Naive thymus-derived CD4-positive, alpha-beta T cell (primary cell): ENCODE measurements at regions not wholly inside any gene's neighbourhood (a gene's known extent, or its start where the extent isn't known, plus 50 kb on each side); places are given as distances from the start of the nearest gene placed in this dataset.

Source experiments
- ATAC-seq: fragments of 150-1000 bp; cut with Tn5 transposase; 2 replicates; pipeline ENCODE4 v1.10.0; 2021; ENCODE audit warnings: mild to moderate bottlenecking, moderate library complexity
- CTCF ChIA-PET: fragments of 350-600 bp; sonication (Branson Sonifier 250); formaldehyde crosslinking; loops from one replicate; lab custom pipeline; 2021; ENCODE audit warnings: antibody characterized with exemption; lab: Charles Lee
- POLR2A ChIA-PET: fragments of 350-600 bp; sonication (Branson Sonifier 250); formaldehyde crosslinking; loops from one replicate; lab custom pipeline; 2021; ENCODE audit warnings: antibody characterized with exemption, inconsistent platforms; lab: Charles Lee
- DNase-seq, 9 donors: peaks; one replicate each; pipeline versions ENCODE4 v3.0.0 to v3.0.0-alpha.2; 2020 to 2022; ENCODE audit warnings: mixed read lengths in 1 of 9
- H3K27ac ChIP-seq: one replicate; pipeline ENCODE4 v1.7.0; 2013; ENCODE audit warnings: mild to moderate bottlenecking, low read depth, low read length, moderate library complexity
- H3K27me3 ChIP-seq, 2 donors: one replicate each; pipeline ENCODE4 v1.7.0; 2013; ENCODE audit warnings: low read length in 2 of 2, mild to moderate bottlenecking in 2 of 2, moderate library complexity in 2 of 2; ENCODE audit not compliant: control insufficient read depth in 2 of 2, insufficient read depth in 2 of 2
- H3K36me3 ChIP-seq, 3 experiments: 1 replicate in 2 of 3; 2 replicates in 1 of 3; pipeline ENCODE4 v1.7.0; 2013; ENCODE audit warnings: low read length in 3 of 3, mild to moderate bottlenecking in 3 of 3, moderate library complexity in 1 of 3; ENCODE audit not compliant: insufficient read depth in 3 of 3, control insufficient read depth in 2 of 3
- H3K4me1 ChIP-seq, 2 donors: one replicate each; pipeline ENCODE4 v1.7.0; 2013; ENCODE audit warnings: low read length in 2 of 2, mild to moderate bottlenecking in 2 of 2, moderate library complexity in 1 of 2; ENCODE audit not compliant: control insufficient read depth in 2 of 2, insufficient read depth in 2 of 2
- H3K4me3 ChIP-seq: 2 replicates; pipeline ENCODE4 v1.7.0; 2013; ENCODE audit warnings: mild to moderate bottlenecking, low read length
- H3K9me3 ChIP-seq, 3 experiments: 1 replicate in 2 of 3; 2 replicates in 1 of 3; pipeline ENCODE4 v1.7.0; 2013; ENCODE audit warnings: low read length in 3 of 3; ENCODE audit not compliant: control insufficient read depth in 2 of 3
- H3K27ac Mint-ChIP-seq, 9 donors: one replicate each; pipeline ENCODE4 v1.8.0; 2020 to 2022; ENCODE audit warnings: mixed read lengths in 9 of 9, mild to moderate bottlenecking in 8 of 9, moderate library complexity in 5 of 9, inconsistent platforms in 2 of 9
- H3K27me3 Mint-ChIP-seq, 5 donors: one replicate each; pipeline ENCODE4 v1.8.0; 2021 to 2022; ENCODE audit warnings: mixed read lengths in 5 of 5, mild to moderate bottlenecking in 1 of 5
- H3K36me3 Mint-ChIP-seq, 5 donors: one replicate each; pipeline ENCODE4 v1.8.0; 2020 to 2022; ENCODE audit warnings: mixed read lengths in 5 of 5, mild to moderate bottlenecking in 3 of 5, inconsistent platforms in 1 of 5
- H3K4me1 Mint-ChIP-seq, 7 donors: one replicate each; pipeline ENCODE4 v1.8.0; 2020 to 2022; ENCODE audit warnings: mixed read lengths in 7 of 7, mild to moderate bottlenecking in 3 of 7, inconsistent platforms in 1 of 7
- H3K4me3 Mint-ChIP-seq, 10 donors: one replicate each; pipeline ENCODE4 v1.8.0; 2020 to 2022; ENCODE audit warnings: mild to moderate bottlenecking in 10 of 10, mixed read lengths in 10 of 10, moderate library complexity in 6 of 10, inconsistent platforms in 2 of 10
- H3K9me3 Mint-ChIP-seq, 11 donors: one replicate each; pipeline ENCODE4 v1.8.0; 2020 to 2022; ENCODE audit warnings: mixed read lengths in 11 of 11, mild to moderate bottlenecking in 4 of 11, inconsistent platforms in 1 of 11, moderate library complexity in 1 of 11
- intact Hi-C, 2 donors: fragments of 100-400 bp; cut with micrococcal nuclease; formaldehyde crosslinking; loops; one replicate each; pipeline ENCODE4 v1.15.1; 2023

DNA sequence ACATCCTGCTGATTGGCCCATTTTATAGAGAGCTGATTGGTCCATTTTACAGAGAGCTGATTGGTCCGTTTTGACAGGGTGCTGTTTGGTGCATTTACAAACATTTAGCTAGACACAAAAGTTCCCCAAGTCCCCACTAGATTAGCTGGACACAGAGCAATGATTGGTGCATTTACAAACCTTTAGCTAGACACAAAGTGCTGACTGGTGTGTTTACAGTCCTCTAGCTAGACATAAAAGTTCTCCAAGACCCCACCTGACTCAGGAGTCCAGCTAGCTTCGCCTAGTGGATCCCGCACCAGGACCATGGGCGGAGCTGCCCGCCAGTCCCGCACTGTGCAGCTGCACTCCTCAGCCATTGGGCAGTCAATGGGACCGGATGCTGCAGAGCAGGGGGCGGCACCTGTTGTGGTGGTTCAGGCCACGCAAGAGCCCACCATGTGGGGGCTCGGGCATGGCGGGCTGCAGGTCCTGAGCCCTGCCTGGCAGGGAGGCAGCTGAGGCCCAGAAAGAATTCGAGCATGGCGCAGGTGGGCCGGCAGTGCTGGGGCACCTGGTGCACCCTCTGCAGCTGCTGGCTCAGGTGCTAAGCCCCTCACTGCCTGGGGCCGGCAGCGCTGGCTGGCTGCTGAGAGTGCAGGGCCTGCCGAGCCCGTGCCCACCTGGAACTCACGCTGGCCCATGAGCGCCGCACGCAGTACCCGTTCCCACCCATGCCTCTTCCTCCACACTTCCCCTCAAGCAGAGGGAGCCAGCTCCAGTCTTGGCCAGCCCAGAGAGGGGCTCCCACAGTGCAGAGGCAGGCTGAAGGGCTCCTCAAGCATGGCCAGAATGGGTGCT lies 713.2 kb upstream of the GYPC start:
- no peak overlapping the region for H3K27ac Mint-ChIP-seq
- no peaks in the 10 kb centered on the region for H3K9me3 ChIP-seq
- no peak for DNase-seq
- H3K36me3 ChIP-seq: no peaks in the 10 kb centered on the region
- ATAC-seq: no peak
- peaks cover 3 to 27% (median 14%) of the 10 kb centered on the region in 11 donors for H3K9me3 Mint-ChIP-seq
- intact Hi-C loops: no loop called here
- no peak overlapping the region for H3K4me3 Mint-ChIP-seq
- no peaks in the 10 kb centered on the region for H3K4me1 Mint-ChIP-seq
- no peaks in the 10 kb centered on the region for H3K4me1 ChIP-seq
- H3K4me3 ChIP-seq: no peak overlapping the region
- H3K36me3 Mint-ChIP-seq: peaks cover 0 to 4% (median 0%) of the 10 kb centered on the region in 5 donors
- POLR2A ChIA-PET: no interaction called here
- CTCF ChIA-PET: no interaction called here
- no peaks in the 10 kb centered on the region for H3K27me3 ChIP-seq
- no peak overlapping the region for H3K27ac ChIP-seq
- H3K27me3 Mint-ChIP-seq: peaks cover 0 to 5% (median 0%) of the 10 kb centered on the region in 5 donors

DNA sequence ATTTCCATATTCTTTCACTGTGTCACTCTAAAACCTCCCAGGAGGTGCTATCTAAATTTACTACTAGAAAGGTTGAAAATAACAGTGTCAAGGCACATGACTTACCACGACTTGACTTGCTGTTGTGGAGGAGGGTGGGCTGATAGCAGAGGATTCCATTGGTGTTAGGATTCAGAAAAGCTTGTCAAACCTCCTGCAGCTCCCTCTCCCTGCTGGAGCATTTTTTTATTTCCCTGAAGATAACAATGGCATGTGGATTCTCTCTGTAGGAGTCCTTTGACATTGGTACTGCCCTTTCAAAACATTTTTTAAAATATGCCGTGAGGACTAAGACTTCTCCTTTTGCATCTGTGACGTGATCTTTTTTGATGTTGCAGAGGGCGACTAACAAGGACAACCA lies 696.9 kb upstream of the GYPC start:
- no peak overlapping the region for H3K27ac ChIP-seq
- Mint-ChIP-seq H3K4me3 (no peak overlapping the region), H3K4me1 (no peaks in the 10 kb centered on the region), H3K27me3 (no peaks in the 10 kb centered on the region), H3K36me3 (no peaks in the 10 kb centered on the region), H3K9me3 (peaks cover 0 to 12% (median 5%) of the 10 kb centered on the region in 11 donors), H3K27ac (no peak overlapping the region)
- H3K9me3 ChIP-seq: no peaks in the 10 kb centered on the region
- no peak for ATAC-seq
- CTCF ChIA-PET: no interaction called here
- no peaks in the 10 kb centered on the region for H3K36me3 ChIP-seq
- H3K27me3 ChIP-seq: no peaks in the 10 kb centered on the region
- intact Hi-C loops: no loop called here
- H3K4me3 ChIP-seq: no peak overlapping the region
- DNase-seq: no peak
- H3K4me1 ChIP-seq: no peaks in the 10 kb centered on the region
- POLR2A ChIA-PET: no interaction called here

GRCh38 chr2:125961739-125962138 lies 694.2 kb upstream of the GYPC start:
- intact Hi-C loops: no loop called here
- ChIA-PET CTCF (no interaction called here), POLR2A (no interaction called here)
- no peaks in the 10 kb centered on the region for H3K27me3 ChIP-seq
- DNase-seq (no peak), ATAC-seq (no peak)
- no peaks in the 10 kb centered on the region for H3K36me3 ChIP-seq
- H3K27ac Mint-ChIP-seq: no peak overlapping the region
- H3K27ac ChIP-seq: no peak overlapping the region
- no peaks in the 10 kb centered on the region for H3K9me3 ChIP-seq
- H3K4me1 ChIP-seq: no peaks in the 10 kb centered on the region
- H3K4me3 Mint-ChIP-seq: no peak overlapping the region
- no peaks in the 10 kb centered on the region for H3K36me3 Mint-ChIP-seq
- no peaks in the 10 kb centered on the region for H3K27me3 Mint-ChIP-seq
- no peak overlapping the region for H3K4me3 ChIP-seq
- H3K4me1 Mint-ChIP-seq: no peaks in the 10 kb centered on the region
- H3K9me3 Mint-ChIP-seq: peaks cover 0 to 8% (median 0%) of the 10 kb centered on the region in 11 donors

- H3K4me3 Mint-ChIP-seq: no peak overlapping the region
- POLR2A ChIA-PET: no interaction called here
- intact Hi-C loops: no loop called here
Observed at GRCh38 chr2:125979886-125980285, 676.1 kb upstream of the GYPC start.

DNA sequence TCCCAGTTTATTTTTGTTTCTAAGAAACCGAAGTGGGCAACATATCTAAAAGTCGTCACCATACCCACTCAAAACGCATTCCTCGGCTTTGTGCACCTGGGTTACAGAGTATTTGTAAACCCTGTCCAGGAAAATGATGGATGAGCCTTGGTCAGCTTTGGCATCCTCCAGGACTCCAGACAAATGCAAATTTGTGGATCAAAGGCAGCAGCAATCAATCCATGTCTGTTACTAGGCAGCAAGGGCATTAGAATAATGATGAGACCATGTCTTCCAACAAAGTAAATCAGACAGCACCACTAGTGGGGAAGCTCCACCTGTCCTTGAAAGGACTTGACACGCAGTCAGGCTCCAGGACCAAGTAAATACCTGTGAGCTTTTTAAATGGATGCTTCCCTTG lies 672.6 kb upstream of the GYPC start:
- no peaks in the 10 kb centered on the region for H3K36me3 Mint-ChIP-seq

More at GRCh38 chr2:125979886-125980285, 676.1 kb upstream of the GYPC start:
- Mint-ChIP-seq H3K9me3 (peaks cover 0 to 12% (median 4%) of the 10 kb centered on the region in 11 donors), H3K27me3 (no peaks in the 10 kb centered on the region), H3K36me3 (no peaks in the 10 kb centered on the region), H3K27ac (no peak overlapping the region), H3K4me1 (no peaks in the 10 kb centered on the region)
- Histone ChIP-seq H3K27me3 (no peaks in the 10 kb centered on the region), H3K4me1 (no peaks in the 10 kb centered on the region), H3K27ac (no peak overlapping the region), H3K36me3 (no peaks in the 10 kb centered on the region), H3K4me3 (no peak overlapping the region), H3K9me3 (no peaks in the 10 kb centered on the region)
- DNase-seq (no peak), ATAC-seq (no peak)
- CTCF ChIA-PET: no interaction called here

GRCh38 chr2:126029316-126029715 lies 626.6 kb upstream of the GYPC start:
- Mint-ChIP-seq H3K27ac (no peak overlapping the region), H3K27me3 (no peaks in the 10 kb centered on the region), H3K4me3 (no peak overlapping the region), H3K36me3 (no peaks in the 10 kb centered on the region), H3K9me3 (peaks cover 0 to 12% (median 5%) of the 10 kb centered on the region in 11 donors), H3K4me1 (no peaks in the 10 kb centered on the region)
- no peak for ATAC-seq
- Histone ChIP-seq H3K4me3 (no peak overlapping the region), H3K9me3 (peaks cover 0 to 4% (median 0%) of the 10 kb centered on the region in 3 experiments), H3K36me3 (no peaks in the 10 kb centered on the region), H3K27me3 (no peaks in the 10 kb centered on the region), H3K27ac (no peak overlapping the region), H3K4me1 (no peaks in the 10 kb centered on the region)
- intact Hi-C loops: no loop called here
- POLR2A ChIA-PET: no interaction called here
- CTCF ChIA-PET: no interaction called here
- no peak for DNase-seq

More for the DNA sequence above, 672.6 kb upstream of the GYPC start:
- H3K9me3 ChIP-seq: no peaks in the 10 kb centered on the region
- H3K4me3 ChIP-seq: no peak overlapping the region
- ChIA-PET POLR2A (no interaction called here), CTCF (no interaction called here)
- H3K27ac Mint-ChIP-seq: no peak overlapping the region
- intact Hi-C loops: no loop called here
- no peak overlapping the region for H3K27ac ChIP-seq
- DNase-seq (no peak), ATAC-seq (no peak)
- H3K4me1 Mint-ChIP-seq: no peaks in the 10 kb centered on the region
- H3K36me3 ChIP-seq: no peaks in the 10 kb centered on the region
- H3K9me3 Mint-ChIP-seq: peaks cover 0 to 16% (median 0%) of the 10 kb centered on the region in 11 donors
- no peaks in the 10 kb centered on the region for H3K27me3 Mint-ChIP-seq
- no peaks in the 10 kb centered on the region for H3K4me1 ChIP-seq
- H3K4me3 Mint-ChIP-seq: no peak overlapping the region
- no peaks in the 10 kb centered on the region for H3K27me3 ChIP-seq

DNA sequence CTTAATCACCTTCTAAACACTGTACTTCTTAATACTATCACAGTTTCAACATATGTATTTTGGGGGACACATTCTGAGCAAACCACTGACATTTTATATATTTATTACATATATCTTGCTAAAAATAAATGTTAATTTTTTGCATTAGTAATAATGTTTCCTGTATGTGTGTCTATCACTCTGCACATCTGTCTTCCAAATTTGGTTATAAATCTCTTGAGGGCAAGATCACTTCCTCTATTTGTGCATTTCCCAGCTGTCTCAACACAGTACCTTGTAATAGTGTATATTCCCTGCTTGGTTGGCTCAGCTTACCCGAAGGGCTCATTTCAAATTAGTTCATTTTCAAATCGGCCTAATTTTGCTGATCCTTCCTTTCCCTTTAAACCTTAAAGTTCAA lies 617.1 kb upstream of the GYPC start:
- ATAC-seq (no peak), DNase-seq (no peak)
- H3K27me3 Mint-ChIP-seq: no peaks in the 10 kb centered on the region
- Histone ChIP-seq H3K27ac (no peak overlapping the region), H3K4me3 (no peak overlapping the region), H3K9me3 (no peaks in the 10 kb centered on the region), H3K27me3 (no peaks in the 10 kb centered on the region), H3K4me1 (no peaks in the 10 kb centered on the region), H3K36me3 (no peaks in the 10 kb centered on the region)
- H3K4me1 Mint-ChIP-seq: no peaks in the 10 kb centered on the region
- no peaks in the 10 kb centered on the region for H3K36me3 Mint-ChIP-seq
- peaks cover 0 to 5% (median 0%) of the 10 kb centered on the region in 11 donors for H3K9me3 Mint-ChIP-seq
- H3K27ac Mint-ChIP-seq: no peak overlapping the region
- H3K4me3 Mint-ChIP-seq: no peak overlapping the region
- intact Hi-C loops: no loop called here
- CTCF ChIA-PET: no interaction called here
- POLR2A ChIA-PET: no interaction called here
